BLaER1 (cell line): ENCODE measurements at regions not wholly inside any gene's neighbourhood (a gene's known extent, or its start where the extent isn't known, plus 50 kb on each side); places are given as distances from the start of the nearest gene placed in this dataset.

Source experiments
- H3K27ac ChIP-seq: shearing (Covaris generic); formaldehyde crosslinking; 2 replicates; pipeline ENCODE4 v1.8.1; 2022
- H3K27me3 ChIP-seq: shearing (Covaris generic); formaldehyde crosslinking; 2 replicates; pipeline ENCODE4 v1.8.1; 2022
- H3K36me3 ChIP-seq: shearing (Covaris generic); formaldehyde crosslinking; 2 replicates; pipeline ENCODE4 v1.8.1; 2022
- H3K4me1 ChIP-seq: shearing (Covaris generic); formaldehyde crosslinking; 2 replicates; pipeline ENCODE4 v1.8.1; 2022
- H3K4me2 ChIP-seq: shearing (Covaris generic); formaldehyde crosslinking; 2 replicates; pipeline ENCODE4 v1.8.1; 2022
- H3K4me3 ChIP-seq: shearing (Covaris generic); formaldehyde crosslinking; 2 replicates; pipeline ENCODE4 v1.8.1; 2022
- H3K9ac ChIP-seq: shearing (Covaris generic); formaldehyde crosslinking; 2 replicates; pipeline ENCODE4 v1.8.1; 2022
- H3K9me3 ChIP-seq: shearing (Covaris generic); formaldehyde crosslinking; 2 replicates; pipeline ENCODE4 v1.8.1; 2022
- H4K20me1 ChIP-seq: shearing (Covaris generic); formaldehyde crosslinking; 2 replicates; pipeline ENCODE4 v1.8.1; 2022
- Cebpa-rat ChIP-seq: shearing (Covaris generic); IDR thresholded peaks from 2 replicates; pipeline ENCODE4 v1.8.1; 2022

GRCh38 chr3:191123946-191124345, 75.1 kb upstream of the OSTN start:
- no peak overlapping the region for H3K4me3 ChIP-seq
- no peak overlapping the region for H3K9ac ChIP-seq
- no peaks in the 10 kb centered on the region for H3K27me3 ChIP-seq
- no peak overlapping the region for H3K27ac ChIP-seq
- H3K4me1 ChIP-seq, result peaks cover 10% of the 10 kb centered on the region
- TF ChIP-seq Cebpa-rat, result no peak
- no peaks in the 10 kb centered on the region for H4K20me1 ChIP-seq
- no peaks in the 10 kb centered on the region for H3K9me3 ChIP-seq
- no peak overlapping the region for H3K4me2 ChIP-seq
- H3K36me3 ChIP-seq, result no peaks in the 10 kb centered on the region

- H3K36me3 ChIP-seq, result no peaks in the 10 kb centered on the region
- H3K9me3 ChIP-seq, result no peaks in the 10 kb centered on the region
- no peaks in the 10 kb centered on the region for H3K27me3 ChIP-seq
- no peak overlapping the region for H3K27ac ChIP-seq
- TF ChIP-seq Cebpa-rat, result no peak
- H3K4me3 ChIP-seq, result no peak overlapping the region
- no peaks in the 10 kb centered on the region for H4K20me1 ChIP-seq
- H3K4me1 ChIP-seq, result peaks cover 10% of the 10 kb centered on the region
- H3K9ac ChIP-seq, result no peak overlapping the region
- no peak overlapping the region for H3K4me2 ChIP-seq
Observed at GRCh38 chr3:191123231-191123630, 75.8 kb upstream of the OSTN start.

GRCh38 chr3:191120447-191121298, 78.4 kb upstream of the OSTN start:
- Histone ChIP-seq H4K20me1 (no peaks in the 10 kb centered on the region), H3K9me3 (no peaks in the 10 kb centered on the region), H3K4me3 (no peak overlapping the region), H3K9ac (no peak overlapping the region), H3K27ac (no peak overlapping the region), H3K36me3 (no peaks in the 10 kb centered on the region), H3K4me2 (0 out of 2 replicates have a peak overlapping the region, but pooled peaks have one; percentile 9), H3K27me3 (no peaks in the 10 kb centered on the region), H3K4me1 (peaks cover 10% of the 10 kb centered on the region)
- no peak for TF ChIP-seq Cebpa-rat

- no peak overlapping the region for H3K4me3 ChIP-seq
- TF ChIP-seq Cebpa-rat, result no peak
- H3K27me3 ChIP-seq, result no peaks in the 10 kb centered on the region
- H4K20me1 ChIP-seq, result no peaks in the 10 kb centered on the region
- no peaks in the 10 kb centered on the region for H3K36me3 ChIP-seq
- H3K9me3 ChIP-seq, result no peaks in the 10 kb centered on the region
- 0 out of 2 replicates have a peak overlapping the region, but pooled peaks have one; percentile 9 for H3K4me2 ChIP-seq
- H3K27ac ChIP-seq, result no peak overlapping the region
- H3K4me1 ChIP-seq, result peaks cover 10% of the 10 kb centered on the region
- no peak overlapping the region for H3K9ac ChIP-seq
Observed at GRCh38 chr3:191119415-191120295, 79.4 kb upstream of the OSTN start.

GRCh38 chr3:191111722-191112121, 87.3 kb upstream of the OSTN start:
- H3K27me3 ChIP-seq, result no peaks in the 10 kb centered on the region
- H3K36me3 ChIP-seq, result no peaks in the 10 kb centered on the region
- no peaks in the 10 kb centered on the region for H4K20me1 ChIP-seq
- no peak overlapping the region for H3K27ac ChIP-seq
- no peak overlapping the region for H3K4me3 ChIP-seq
- H3K9me3 ChIP-seq, result peaks cover 11% of the 10 kb centered on the region
- no peak for TF ChIP-seq Cebpa-rat
- H3K4me1 ChIP-seq, result no peaks in the 10 kb centered on the region
- no peak overlapping the region for H3K9ac ChIP-seq
- H3K4me2 ChIP-seq, result no peak overlapping the region

GRCh38 chr3:191105418-191105817, 93.6 kb upstream of the OSTN start:
- H3K36me3 ChIP-seq, result no peaks in the 10 kb centered on the region
- H4K20me1 ChIP-seq, result no peaks in the 10 kb centered on the region
- no peaks in the 10 kb centered on the region for H3K27me3 ChIP-seq
- H3K4me1 ChIP-seq, result peaks cover 30% of the 10 kb centered on the region
- no peak for TF ChIP-seq Cebpa-rat
- H3K4me3 ChIP-seq, result no peak overlapping the region
- no peak overlapping the region for H3K9ac ChIP-seq
- peaks cover 25% of the 10 kb centered on the region for H3K9me3 ChIP-seq
- peak overlapping the region; percentile 60 for H3K4me2 ChIP-seq
- H3K27ac ChIP-seq, result peak overlapping the region; percentile 69

GRCh38 chr3:191100516-191100915, 98.5 kb upstream of the OSTN start:
- Histone ChIP-seq H3K9ac (no peak overlapping the region), H3K27me3 (no peaks in the 10 kb centered on the region), H3K4me2 (no peak overlapping the region), H3K36me3 (no peaks in the 10 kb centered on the region), H3K4me1 (peaks cover 18% of the 10 kb centered on the region), H3K27ac (no peak overlapping the region), H3K9me3 (peaks cover 14% of the 10 kb centered on the region), H3K4me3 (no peak overlapping the region), H4K20me1 (no peaks in the 10 kb centered on the region)
- no peak for TF ChIP-seq Cebpa-rat

GRCh38 chr3:191094057-191094845, 104.8 kb upstream of the OSTN start:
- TF ChIP-seq Cebpa-rat, result no peak
- Histone ChIP-seq H4K20me1 (no peaks in the 10 kb centered on the region), H3K9me3 (no peaks in the 10 kb centered on the region), H3K36me3 (no peaks in the 10 kb centered on the region), H3K27ac (no peak overlapping the region), H3K27me3 (no peaks in the 10 kb centered on the region), H3K4me3 (no peak overlapping the region), H3K9ac (no peak overlapping the region), H3K4me1 (no peaks in the 10 kb centered on the region), H3K4me2 (no peak overlapping the region)

GRCh38 chr3:191087391-191087790, 111.7 kb upstream of the OSTN start:
- H3K4me3 ChIP-seq, result no peak overlapping the region

More at GRCh38 chr3:191087391-191087790, 111.7 kb upstream of the OSTN start:
- H3K4me1 ChIP-seq, result no peaks in the 10 kb centered on the region
- no peak overlapping the region for H3K9ac ChIP-seq
- no peaks in the 10 kb centered on the region for H4K20me1 ChIP-seq
- H3K4me2 ChIP-seq, result no peak overlapping the region
- H3K27ac ChIP-seq, result no peak overlapping the region
- no peaks in the 10 kb centered on the region for H3K27me3 ChIP-seq
- no peaks in the 10 kb centered on the region for H3K36me3 ChIP-seq
- no peaks in the 10 kb centered on the region for H3K9me3 ChIP-seq
- TF ChIP-seq Cebpa-rat, result no peak
